GM18951 (cell line): ENCODE measurements at regions not wholly inside any gene's neighbourhood (a gene's known extent, or its start where the extent isn't known, plus 50 kb on each side); places are given as distances from the start of the nearest gene placed in this dataset.

ENCODE experiments used
- POLR2A ChIP-seq: IDR thresholded peaks from 4 replicates; pipeline ENCODE4 v1.6.1; 2011; ENCODE audit warnings: mild to moderate bottlenecking; ENCODE audit not compliant: insufficient read length, insufficient read depth; ENCODE audit errors: extremely low read depth
- in situ Hi-C: fragments of 300-500 bp; cut with MboI; formaldehyde crosslinking; loops from one replicate; pipeline ENCODE4 v1.12.0; 2022; ENCODE audit warnings: low sequenced_read_pairs, mixed read lengths, inconsistent platforms; ENCODE audit not compliant: unreplicated experiment

DNA sequence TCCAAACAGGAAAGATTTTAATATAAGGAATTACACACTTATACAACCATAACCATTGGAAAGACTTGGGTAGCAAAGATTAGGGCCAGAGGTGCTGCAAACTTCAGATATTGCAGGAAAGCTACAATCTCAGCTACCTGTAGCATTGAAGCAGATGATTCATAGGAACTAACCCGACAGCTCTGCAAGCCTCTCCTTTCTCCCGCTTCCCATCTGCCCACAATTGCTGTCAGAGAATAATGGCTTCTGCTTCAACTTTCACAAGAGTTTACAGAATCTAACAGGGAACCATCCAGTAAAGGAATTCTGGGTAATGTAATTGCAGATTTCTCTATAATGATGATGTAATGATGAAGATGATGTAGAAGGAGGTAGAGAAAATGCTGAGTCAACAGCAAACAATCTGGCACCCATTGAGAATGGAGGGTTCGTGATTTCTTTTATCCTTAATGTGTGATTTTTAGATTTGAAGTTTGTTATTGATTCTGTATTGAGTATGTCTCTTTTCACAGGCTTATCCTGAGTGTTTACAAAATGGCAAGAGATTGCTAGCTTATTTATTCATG, 70.8 kb upstream of the USP47 start:
- in situ Hi-C loops = no loop called here
- no peak for TF ChIP-seq POLR2A

DNA sequence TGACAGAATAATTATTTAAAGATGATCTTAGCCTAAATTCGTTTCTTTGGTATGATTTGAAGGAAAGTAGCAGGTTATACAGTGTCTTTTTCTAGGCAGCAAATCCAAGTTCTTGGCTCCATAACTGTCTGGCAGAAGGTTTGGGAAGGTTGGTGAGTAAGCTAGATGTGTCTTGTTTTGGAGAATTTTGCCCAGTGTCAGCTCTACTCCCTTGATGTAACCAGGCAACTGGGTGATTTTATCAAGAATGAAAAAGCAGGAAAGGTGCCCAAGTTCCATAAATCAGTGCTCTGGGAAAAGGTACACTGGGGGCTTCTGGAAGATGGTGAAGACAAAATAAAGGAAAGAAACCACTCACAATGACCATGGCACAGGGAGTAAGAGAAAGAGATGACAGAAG, 71.5 kb upstream of the USP47 start:
- TF ChIP-seq POLR2A = no peak
- in situ Hi-C loops = no loop called here

DNA sequence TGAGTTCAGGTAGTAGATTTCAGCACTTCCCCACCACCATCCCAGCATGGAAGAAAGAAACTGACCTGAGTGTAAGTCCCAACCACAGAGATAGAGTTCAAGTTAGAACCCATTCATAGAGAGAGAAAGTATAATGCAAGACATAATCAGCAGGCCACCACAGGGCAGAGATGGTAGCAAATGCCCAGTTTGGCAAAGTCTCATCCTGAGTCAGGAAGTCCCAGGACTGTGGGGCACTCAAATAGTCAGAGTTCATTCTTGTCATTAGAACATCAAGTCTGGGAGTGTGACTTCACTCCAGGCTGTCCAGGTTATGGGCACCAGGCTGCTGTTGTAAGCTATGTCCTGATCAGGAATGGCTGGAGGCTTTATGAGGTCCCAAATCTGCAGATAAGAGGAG, 72.0 kb upstream of the USP47 start:
- no peak for TF ChIP-seq POLR2A
- in situ Hi-C loops = no loop called here

DNA sequence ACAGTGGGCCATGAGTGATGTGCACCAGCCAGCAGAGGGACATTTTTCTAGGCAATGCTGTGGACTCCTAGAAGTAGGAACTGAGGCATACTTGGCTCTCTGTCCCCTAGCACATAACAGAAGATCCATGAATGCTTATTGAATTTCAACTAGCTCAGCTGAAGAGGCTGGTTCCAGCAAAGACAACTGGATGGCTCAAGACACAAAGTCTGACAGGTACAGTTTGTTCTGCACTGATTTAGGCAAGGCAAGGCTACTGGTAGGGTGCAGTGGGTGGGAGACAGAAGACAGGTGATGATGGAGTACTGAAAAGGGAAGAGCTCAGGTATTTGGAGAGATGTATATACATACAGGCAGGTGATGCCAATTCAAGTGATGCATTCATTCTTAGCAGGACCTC, 72.4 kb upstream of the USP47 start:
- TF ChIP-seq POLR2A = no peak
- in situ Hi-C loops = no loop called here

DNA sequence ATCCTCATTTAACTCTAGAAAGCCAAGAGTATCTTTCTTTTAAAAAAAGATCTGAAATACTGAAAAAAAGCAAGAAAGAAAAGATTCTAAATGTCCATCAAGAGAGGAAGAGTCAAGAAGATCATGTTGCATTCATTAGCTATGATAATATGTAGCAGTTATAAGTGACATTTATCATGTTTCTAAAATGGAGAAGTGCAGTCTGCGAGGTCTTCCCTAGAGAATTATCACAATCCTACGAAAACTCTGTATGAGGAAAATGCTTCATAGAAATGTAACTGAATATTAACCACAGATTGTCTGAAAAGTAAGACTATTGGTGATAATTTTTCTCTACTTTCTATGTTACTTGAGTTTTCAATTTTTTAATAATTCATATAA, 77.4 kb upstream of the USP47 start:
- in situ Hi-C loops = no loop called here
- TF ChIP-seq POLR2A = no peak

DNA sequence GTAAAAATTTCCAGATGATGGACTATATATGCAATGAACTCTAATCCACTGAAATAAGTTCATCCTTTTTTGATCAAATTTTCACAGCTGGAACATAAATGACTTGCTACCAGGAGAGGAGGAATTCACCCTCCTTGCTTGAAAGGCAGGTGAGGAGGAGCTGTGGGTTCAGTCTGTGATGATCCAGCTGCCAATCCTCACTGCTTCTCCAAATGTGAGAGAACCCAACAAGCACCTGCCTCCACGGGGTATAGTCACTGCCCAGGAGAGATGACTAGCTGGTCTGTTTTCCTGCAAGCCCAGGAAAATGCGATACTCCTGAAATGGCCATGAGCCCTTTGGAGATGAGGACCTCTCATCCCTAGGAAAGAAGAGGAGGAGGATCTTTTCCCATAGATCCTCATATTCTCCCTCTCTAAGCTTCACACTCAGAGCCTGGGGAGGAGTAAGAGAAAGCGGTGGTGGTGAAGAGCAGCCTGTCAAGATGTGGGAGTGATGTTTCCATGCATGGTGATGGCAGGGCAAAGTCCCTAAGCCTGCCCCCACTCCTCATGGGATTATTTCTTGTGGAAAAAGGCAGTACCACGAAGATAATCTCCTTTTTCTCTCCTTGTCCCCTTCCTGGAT, 77.9 kb upstream of the USP47 start:
- no peak for TF ChIP-seq POLR2A
- in situ Hi-C loops = no loop called here

DNA sequence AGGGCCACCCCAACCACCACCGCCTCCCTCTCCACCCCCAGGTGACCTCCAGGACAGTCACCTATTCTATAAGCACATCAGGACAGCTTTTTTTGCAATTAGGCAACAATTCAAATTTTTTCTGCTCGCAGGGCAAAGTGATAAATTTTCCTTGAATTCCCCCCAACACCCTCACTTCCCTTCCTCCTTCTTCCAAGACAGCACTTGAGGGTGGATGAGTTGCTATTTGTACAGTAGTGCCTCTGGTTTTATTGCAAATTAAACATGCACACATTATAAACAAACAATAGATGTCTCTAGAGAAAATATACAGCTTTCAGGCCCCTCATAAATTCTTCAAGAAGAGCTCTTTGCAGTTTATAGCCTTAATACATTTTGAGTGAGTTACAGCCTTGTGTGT, 80.9 kb upstream of the USP47 start:
- in situ Hi-C loops = no loop called here

DNA sequence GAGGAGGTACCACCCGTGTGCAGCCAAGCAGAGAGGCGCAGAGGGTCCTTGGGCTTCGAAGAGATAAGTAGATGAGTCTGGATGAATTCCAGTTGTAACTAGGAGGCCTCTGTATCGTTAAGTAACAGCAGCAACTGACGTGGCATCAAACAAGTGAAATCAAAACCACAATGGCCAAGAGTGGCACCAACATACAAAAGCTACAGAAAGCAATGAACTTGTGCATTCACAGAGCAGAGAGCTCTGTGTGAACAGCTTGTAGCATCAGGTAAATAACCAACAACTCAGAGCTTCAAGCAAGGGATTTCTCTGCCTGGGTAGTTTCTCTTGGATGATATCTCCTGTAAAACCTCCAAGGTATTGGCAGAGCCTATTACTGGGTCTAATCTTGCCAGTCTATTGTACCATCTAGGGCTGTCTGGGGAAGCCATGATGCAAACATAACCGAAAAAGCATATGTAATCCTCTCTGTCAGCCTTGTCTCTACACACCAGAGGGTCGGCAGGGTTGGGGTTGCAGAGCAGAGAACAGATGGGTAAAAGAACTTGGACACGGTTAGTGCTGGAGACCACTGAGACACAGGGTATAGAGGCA, 83.1 kb upstream of the USP47 start:
- no peak for TF ChIP-seq POLR2A
- in situ Hi-C loops = no loop called here

More for the DNA sequence above, 80.9 kb upstream of the USP47 start:
- no peak for TF ChIP-seq POLR2A

DNA sequence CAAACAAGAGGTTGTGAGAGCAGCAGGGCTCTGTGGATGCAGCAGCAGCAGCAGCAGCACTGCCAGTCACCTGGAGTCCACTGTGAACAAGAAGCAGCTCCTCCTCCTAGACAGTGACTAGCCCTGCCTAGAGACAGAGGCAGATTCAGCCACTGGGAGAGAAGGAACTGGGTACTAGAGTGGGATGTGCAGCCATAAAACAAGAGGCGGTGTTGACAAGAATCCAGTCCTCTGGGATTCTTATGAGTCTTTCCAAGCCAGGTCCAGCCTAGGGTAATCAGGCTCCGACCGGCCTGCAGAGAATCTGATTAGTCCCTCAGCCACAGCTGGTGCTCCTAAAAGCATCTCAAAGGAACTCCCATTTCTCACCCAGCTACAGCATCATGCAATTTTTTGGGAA, 83.9 kb upstream of the USP47 start:
- no peak for TF ChIP-seq POLR2A
- in situ Hi-C loops = no loop called here

DNA sequence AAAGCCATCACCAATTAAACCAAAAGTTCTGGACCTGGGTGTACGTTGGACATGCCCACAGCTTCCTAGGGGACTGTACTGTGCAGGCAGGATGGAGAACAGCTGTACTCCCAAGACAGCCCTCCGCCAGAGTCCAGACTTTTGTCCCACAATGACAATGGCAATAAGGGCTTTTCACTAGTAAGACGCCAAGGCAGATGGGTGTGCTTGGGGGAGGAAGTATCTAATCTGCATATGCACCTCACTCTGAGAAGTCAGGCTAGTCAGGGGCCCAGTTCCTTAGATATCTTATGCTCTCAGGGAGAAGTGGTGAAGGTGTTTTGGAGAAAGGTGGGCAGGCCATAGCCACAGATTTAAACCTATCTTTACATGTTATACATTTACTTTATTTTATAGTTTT, 85.1 kb upstream of the USP47 start:
- TF ChIP-seq POLR2A = no peak
- in situ Hi-C loops = no loop called here

DNA sequence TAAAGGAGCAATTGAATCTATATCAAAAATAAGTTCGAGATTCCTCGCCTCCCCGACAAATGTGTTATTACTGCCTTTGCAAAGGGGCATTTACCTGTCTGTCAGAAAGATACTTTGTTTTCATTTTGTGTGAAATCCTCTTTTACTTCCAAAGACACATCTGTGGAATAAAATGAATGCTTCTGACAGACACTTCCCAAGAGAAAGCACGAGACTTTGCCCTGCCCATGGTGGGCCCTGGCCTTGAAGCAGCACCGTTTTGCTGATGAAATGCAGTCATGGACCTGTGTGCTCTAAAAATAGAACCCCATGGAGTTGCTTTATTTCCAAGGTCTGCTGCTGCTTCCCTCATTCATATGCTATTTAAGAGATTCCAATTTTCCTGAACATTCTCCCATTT, 85.9 kb upstream of the USP47 start:
- no peak for TF ChIP-seq POLR2A
- in situ Hi-C loops = no loop called here

DNA sequence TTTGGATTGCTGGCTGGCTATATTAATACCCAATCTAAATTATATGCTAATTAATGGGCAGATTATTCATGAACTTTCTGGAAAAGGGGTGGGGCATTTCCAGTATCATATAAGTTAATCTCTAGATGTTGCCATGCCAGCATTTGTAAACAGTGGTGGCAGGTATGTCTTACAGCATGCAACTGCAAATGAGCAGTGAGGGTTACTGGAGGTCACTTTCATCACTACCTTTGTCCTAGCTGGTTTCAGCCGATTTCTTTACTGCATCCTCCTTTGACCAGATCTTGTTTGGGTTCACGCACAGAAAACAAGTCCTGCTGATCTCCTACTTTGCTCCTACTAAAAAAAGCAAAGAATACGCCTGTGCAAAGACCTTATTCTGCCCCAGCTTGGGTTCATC, 89.1 kb upstream of the USP47 start:
- no peak for TF ChIP-seq POLR2A
- in situ Hi-C loops = no loop called here

DNA sequence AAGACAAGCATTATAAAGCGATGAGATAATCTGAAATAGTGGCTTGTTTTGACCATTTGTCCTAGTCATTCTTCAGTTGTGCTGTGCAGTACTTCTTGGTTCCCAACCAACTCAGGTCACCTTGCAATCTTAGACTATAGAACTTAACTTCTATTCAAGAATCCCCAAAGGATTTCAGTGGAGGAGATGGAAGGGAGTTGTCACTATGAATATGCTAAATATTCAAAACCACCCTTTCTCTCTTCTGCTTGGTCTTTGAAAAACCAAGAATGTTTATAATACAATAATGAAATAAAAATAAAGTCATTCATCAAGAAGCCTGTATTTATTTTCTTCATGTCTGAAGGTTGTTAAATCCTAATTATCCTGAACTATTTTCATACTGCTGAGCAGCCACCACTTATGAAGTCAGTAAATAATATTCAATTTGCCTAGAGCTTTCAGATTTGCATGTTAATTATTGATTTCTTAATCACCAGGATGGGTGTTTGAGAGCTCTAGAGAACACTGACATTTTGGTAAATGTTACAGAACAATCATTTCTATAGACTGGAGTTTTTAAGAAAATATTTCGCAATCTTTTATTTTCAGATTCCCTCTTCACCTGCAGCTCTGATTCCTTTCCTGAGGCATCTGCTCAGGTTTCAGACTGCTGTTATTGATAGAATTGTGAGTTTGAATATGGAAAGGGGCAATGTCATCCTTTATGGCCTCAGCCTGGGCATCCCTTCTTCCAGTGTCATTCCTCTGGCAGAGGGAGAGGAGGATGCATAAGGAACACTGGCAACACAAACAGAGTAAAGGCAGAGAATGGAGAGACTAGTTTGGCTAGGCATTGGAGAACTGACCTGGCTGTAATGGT, 91.5 kb upstream of the USP47 start:
- in situ Hi-C loops = no loop called here
- TF ChIP-seq POLR2A = no peak
